Type B pancreatic cell (in vitro differentiated cells): ENCODE measurements at regions not wholly inside any gene's neighbourhood (a gene's known extent, or its start where the extent isn't known, plus 50 kb on each side); places are given as distances from the start of the nearest gene placed in this dataset.

Source experiments
- DNase-seq: peaks from one replicate; pipeline ENCODE4 v3.0.0; 2021; ENCODE audit warnings: mixed read lengths; ENCODE audit not compliant: unreplicated experiment; ENCODE audit errors: extremely low spot score
- H3K27ac Mint-ChIP-seq: 2 replicates; pipeline ENCODE4 v1.8.0; 2021; ENCODE audit warnings: mild to moderate bottlenecking, mixed read lengths
- H3K27me3 Mint-ChIP-seq: 2 replicates; pipeline ENCODE4 v1.8.0; 2021; ENCODE audit warnings: mixed read lengths
- H3K36me3 Mint-ChIP-seq: 2 replicates; pipeline ENCODE4 v1.8.0; 2021; ENCODE audit warnings: mixed read lengths
- H3K4me1 Mint-ChIP-seq: one replicate; pipeline ENCODE4 v1.8.0; 2021; ENCODE audit warnings: mixed read lengths; ENCODE audit not compliant: unreplicated experiment
- H3K4me3 Mint-ChIP-seq: 2 replicates; pipeline ENCODE4 v1.8.0; 2021; ENCODE audit warnings: mild to moderate bottlenecking, mixed read lengths
- H3K9me3 Mint-ChIP-seq: 2 replicates; pipeline ENCODE4 v1.8.0; 2021; ENCODE audit warnings: mixed read lengths
- CTCF ChIP-seq: fragments of 200-600 bp; sonication (generic); conservative IDR thresholded peaks from 2 replicates; pipeline ENCODE4 v1.5.0; 2021; ENCODE audit warnings: antibody characterized with exemption, mild to moderate bottlenecking

DNA sequence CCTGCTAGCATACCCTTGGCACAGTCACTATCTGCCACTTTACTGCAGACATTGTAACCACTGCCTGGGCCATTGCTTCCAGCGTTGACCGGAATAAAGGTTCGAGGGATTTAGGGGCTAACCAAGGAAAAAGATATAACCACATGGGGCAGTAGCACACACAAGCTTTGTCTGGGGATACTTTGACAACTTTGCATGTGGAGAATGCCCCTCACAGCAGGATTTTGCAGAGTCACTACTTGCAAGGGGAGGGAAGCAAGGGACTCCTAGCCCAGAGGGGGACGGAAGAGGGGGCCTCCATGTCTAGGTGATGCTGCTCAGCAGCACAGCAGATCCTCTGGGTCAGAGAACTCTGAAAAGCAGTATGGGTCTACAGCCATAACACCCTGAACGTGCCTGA lies 138.7 kb downstream of the SPP2 start:
- peaks cover 4% of the 10 kb centered on the region for H3K4me1 Mint-ChIP-seq
- no peak overlapping the region for H3K27ac Mint-ChIP-seq
- no peak overlapping the region for H3K4me3 Mint-ChIP-seq
- no peaks in the 10 kb centered on the region for H3K9me3 Mint-ChIP-seq
- H3K36me3 Mint-ChIP-seq, result no peaks in the 10 kb centered on the region
- H3K27me3 Mint-ChIP-seq, result no peaks in the 10 kb centered on the region
- DNase-seq, result no peak
- TF ChIP-seq CTCF, result no peak

- H3K4me3 Mint-ChIP-seq, result no peak overlapping the region
- H3K9me3 Mint-ChIP-seq, result no peaks in the 10 kb centered on the region
- no peak for DNase-seq
- no peaks in the 10 kb centered on the region for H3K27me3 Mint-ChIP-seq
- no peak for TF ChIP-seq CTCF
- H3K36me3 Mint-ChIP-seq, result no peaks in the 10 kb centered on the region
- no peaks in the 10 kb centered on the region for H3K4me1 Mint-ChIP-seq
- H3K27ac Mint-ChIP-seq, result no peak overlapping the region
These were observed 137.2 kb downstream of the SPP2 start for GRCh38 chr2:234187646-234188174.

DNA sequence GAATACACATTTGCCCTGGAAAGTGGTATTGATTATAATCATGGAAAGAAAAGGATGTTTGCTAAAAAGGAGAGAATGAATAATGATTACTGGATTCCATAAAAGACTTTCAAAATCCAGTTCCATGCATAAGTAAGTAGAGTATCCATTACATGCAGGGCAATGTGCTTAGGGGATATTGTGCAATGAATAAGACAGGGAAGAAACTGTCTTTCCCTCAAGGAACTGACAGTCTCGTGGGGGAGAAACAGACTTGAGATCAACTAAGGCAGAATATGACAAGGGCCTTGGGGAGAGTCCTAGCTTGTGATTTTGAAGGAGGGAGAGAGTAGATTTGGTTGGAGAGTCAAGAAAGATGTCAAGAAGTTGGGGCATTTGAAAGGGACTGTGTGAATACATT lies 130.6 kb downstream of the SPP2 start:
- Mint-ChIP-seq H3K9me3 (no peaks in the 10 kb centered on the region), H3K4me1 (peaks cover 6% of the 10 kb centered on the region), H3K27me3 (no peaks in the 10 kb centered on the region), H3K27ac (no peak overlapping the region), H3K4me3 (no peak overlapping the region), H3K36me3 (no peaks in the 10 kb centered on the region)
- no peak for TF ChIP-seq CTCF
- no peak for DNase-seq

DNA sequence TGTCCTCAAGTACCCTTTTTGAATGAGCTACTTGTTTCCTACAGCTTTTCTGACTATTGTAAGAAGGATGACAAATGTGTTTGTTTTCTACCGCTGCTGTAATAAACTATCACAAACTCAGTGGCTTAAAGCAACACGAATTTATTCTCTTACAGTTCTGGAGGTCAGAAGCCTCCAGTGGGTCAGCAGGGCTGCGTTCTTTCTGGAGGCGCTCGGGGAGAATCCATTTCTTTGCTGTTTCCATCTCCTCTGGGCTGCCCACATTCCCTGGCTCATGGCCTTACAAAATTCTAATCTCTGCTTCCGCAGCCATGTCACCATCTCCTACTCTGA lies 128.5 kb downstream of the SPP2 start:
- Mint-ChIP-seq H3K36me3 (no peaks in the 10 kb centered on the region), H3K27ac (no peak overlapping the region), H3K9me3 (no peaks in the 10 kb centered on the region), H3K4me1 (peaks cover 6% of the 10 kb centered on the region), H3K4me3 (no peak overlapping the region), H3K27me3 (no peaks in the 10 kb centered on the region)
- TF ChIP-seq CTCF, result no peak
- no peak for DNase-seq

DNA sequence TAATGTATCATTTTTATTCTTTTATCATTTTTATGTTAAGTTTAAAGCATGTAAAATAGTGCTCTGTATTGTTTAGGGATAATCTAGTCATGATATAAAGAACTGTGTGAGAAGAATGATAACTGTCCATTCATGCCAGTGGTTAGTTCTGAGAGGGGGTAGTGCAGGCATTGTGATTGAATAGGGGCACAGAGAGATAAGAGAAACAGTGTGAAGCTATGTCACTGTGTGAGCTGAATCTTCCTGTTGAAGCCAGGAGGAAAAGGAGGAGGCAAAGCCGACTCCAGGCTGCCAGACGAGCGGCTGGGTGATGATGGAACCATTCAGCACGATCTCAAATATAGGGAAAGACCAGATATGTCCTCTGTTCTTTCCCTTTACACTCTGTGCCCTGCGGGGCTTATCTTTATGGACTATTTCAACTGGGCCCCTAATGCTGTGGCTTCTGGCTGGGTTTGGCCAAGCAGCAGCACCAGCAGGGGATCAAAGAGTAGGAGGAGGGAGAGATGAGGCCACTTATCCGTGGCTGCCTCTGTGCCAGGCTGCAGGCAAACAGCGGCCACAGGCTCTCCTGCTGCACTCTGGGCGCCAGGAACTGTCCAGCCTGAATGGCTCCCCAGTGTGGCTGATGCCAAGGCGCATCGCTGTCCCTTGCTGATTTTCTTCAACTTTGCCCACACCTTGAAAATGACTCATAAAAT lies 128.0 kb downstream of the SPP2 start:
- no peak for TF ChIP-seq CTCF
- no peak for DNase-seq
- H3K9me3 Mint-ChIP-seq, result no peaks in the 10 kb centered on the region
- no peak overlapping the region for H3K4me3 Mint-ChIP-seq
- peaks cover 6% of the 10 kb centered on the region for H3K4me1 Mint-ChIP-seq
- H3K27me3 Mint-ChIP-seq, result no peaks in the 10 kb centered on the region
- H3K36me3 Mint-ChIP-seq, result no peaks in the 10 kb centered on the region
- no peak overlapping the region for H3K27ac Mint-ChIP-seq
